Lung (tissue), 11 donors: ENCODE measurements at regions not wholly inside any gene's neighbourhood (a gene's known extent, or its start where the extent isn't known, plus 50 kb on each side); places are given as distances from the start of the nearest gene placed in this dataset.

Experiments used
- ATAC-seq: fragments of 200-7000 bp; cut with Tn5 transposase; one replicate; pipeline ENCODE4 v1.9.1; 2020; ENCODE audit warnings: moderate number of reproducible peaks; ENCODE audit not compliant: insufficient read depth, low FRiP score
- DNase-seq, 3 donors: peaks; one replicate each; pipeline ENCODE4 v3.0.0-alpha.2; 2013 to 2017
- H3K27ac ChIP-seq, 2 donors: one replicate each; pipeline ENCODE4 v1.5.1; 2013; ENCODE audit warnings: mild to moderate bottlenecking in 2 of 2, moderate library complexity in 2 of 2, control low read depth in 1 of 2, inconsistent platforms in 1 of 2, low read depth in 1 of 2, low read length in 1 of 2
- H3K27me3 ChIP-seq, 3 donors: one replicate each; pipeline ENCODE4 v1.5.1; 2013; ENCODE audit warnings: low read length in 2 of 3; ENCODE audit not compliant: control insufficient read depth in 3 of 3, insufficient read depth in 3 of 3
- H3K36me3 ChIP-seq, 4 donors: one replicate each; pipeline ENCODE4 v1.5.1; 2013; ENCODE audit warnings: low read length in 4 of 4, mild to moderate bottlenecking in 1 of 4, moderate library complexity in 1 of 4; ENCODE audit not compliant: control insufficient read depth in 4 of 4, insufficient read depth in 4 of 4
- H3K4me1 ChIP-seq, 5 donors: one replicate each; pipeline ENCODE4 v1.5.1; 2013; ENCODE audit warnings: low read length in 5 of 5, mild to moderate bottlenecking in 2 of 5, moderate library complexity in 1 of 5; ENCODE audit not compliant: control insufficient read depth in 5 of 5, insufficient read depth in 5 of 5
- H3K4me3 ChIP-seq: one replicate; pipeline ENCODE4 v1.5.1; 2013; ENCODE audit warnings: mild to moderate bottlenecking, control low read depth, moderate library complexity
- H3K9ac ChIP-seq, 2 donors: one replicate each; pipeline ENCODE4 v1.5.1; 2013; ENCODE audit warnings: low read length in 2 of 2, control low read depth in 1 of 2; ENCODE audit not compliant: insufficient read depth in 1 of 2
- H3K9me3 ChIP-seq, 4 donors: one replicate each; pipeline ENCODE4 v1.5.1; 2013; ENCODE audit warnings: low read length in 3 of 4, mild to moderate bottlenecking in 1 of 4, moderate library complexity in 1 of 4; ENCODE audit not compliant: control insufficient read depth in 4 of 4, insufficient read depth in 3 of 4
- CTCF ChIP-seq: IDR thresholded peaks from 2 replicates; pipeline ENCODE4 v1.5.1; 2012; ENCODE audit warnings: mild to moderate bottlenecking; ENCODE audit errors: control extremely low read depth, extremely low read depth
- WGBS, 2 donors: extraction: QIAGEN DNeasy Blood & Tissue Kit; methylation state at CpG; one replicate each; pipeline ENCODE4 v1.1.7; 2013; 5-methylcytosine and 5-hydroxymethylcytosine counted together
- donor health status: control.
- donor health status: control.
- donor health status: Bipolar disorder and iron deficiency.
- donor health status: healthy.
- donor health status: DM: yes; HTN: yes; CAD: no.

GRCh38 chr1:4160181-4160580, 260.1 kb upstream of the C1orf174 start:
- 85 to 92% methylated on average over 6 to 7 of the region's 7 CpGs for WGBS, 2 donors
- H3K9ac ChIP-seq: no peak overlapping the region
- DNase-seq: no peak

GRCh38 chr1:4161366-4162006, 261.4 kb upstream of the C1orf174 start:
- no peak overlapping the region for H3K27ac ChIP-seq
- H3K9ac ChIP-seq: no peak overlapping the region
- WGBS, 2 donors: 67 to 76% methylated on average over 29 of the region's 29 CpGs
- H3K36me3 ChIP-seq: no peaks in the 10 kb centered on the region
- TF ChIP-seq CTCF: no peak
- H3K4me3 ChIP-seq: no peak overlapping the region
- ATAC-seq (peak; percentile 65), DNase-seq (peak; percentile 35 to 66 (median 57))
- peaks cover 0 to 12% (median 0%) of the 10 kb centered on the region in 5 donors for H3K4me1 ChIP-seq
- H3K27me3 ChIP-seq: peaks cover 0 to 9% (median 3%) of the 10 kb centered on the region in 3 donors
- peaks cover 0 to 4% (median 0%) of the 10 kb centered on the region in 4 donors for H3K9me3 ChIP-seq

More at GRCh38 chr1:4160181-4160580, 260.1 kb upstream of the C1orf174 start:
- no peak overlapping the region for H3K27ac ChIP-seq
- no peak for TF ChIP-seq CTCF
- H3K4me3 ChIP-seq: no peak overlapping the region
- H3K9me3 ChIP-seq: peaks cover 0 to 4% (median 0%) of the 10 kb centered on the region in 4 donors
- no peaks in the 10 kb centered on the region for H3K4me1 ChIP-seq
- no peak for ATAC-seq
- no peaks in the 10 kb centered on the region for H3K36me3 ChIP-seq
- H3K27me3 ChIP-seq: peaks cover 0 to 9% (median 3%) of the 10 kb centered on the region in 3 donors

- no peak overlapping the region for H3K27ac ChIP-seq
- DNase-seq (no peak), ATAC-seq (no peak)
- WGBS, 2 donors: 80 to 83% methylated on average over 4 of the region's 4 CpGs
- no peak for TF ChIP-seq CTCF
- H3K9me3 ChIP-seq: no peaks in the 10 kb centered on the region
- peaks cover 0 to 20% (median 0%) of the 10 kb centered on the region in 5 donors for H3K4me1 ChIP-seq
- peaks cover 0 to 17% (median 3%) of the 10 kb centered on the region in 3 donors for H3K27me3 ChIP-seq
- H3K4me3 ChIP-seq: no peak overlapping the region
- H3K9ac ChIP-seq: no peak overlapping the region
- no peaks in the 10 kb centered on the region for H3K36me3 ChIP-seq
These were observed 264.9 kb upstream of the C1orf174 start for GRCh38 chr1:4164965-4165364.
